SK-N-SH (cell line): ENCODE measurements at regions not wholly inside any gene's neighbourhood (a gene's known extent, or its start where the extent isn't known, plus 50 kb on each side); places are given as distances from the start of the nearest gene placed in this dataset.

Source experiments
- CTCF ChIA-PET: fragments of 300-600, 350-600 bp; formaldehyde crosslinking; extraction: SDS; loops from one replicate; lab custom pipeline; 2021; lab: Yijun Ruan, JAX
- POLR2A ChIA-PET: fragments of 350-600 bp; sonication (Branson Sonifier 250); formaldehyde crosslinking; extraction: SDS; loops from one replicate; lab custom pipeline; 2020; ENCODE audit warnings: antibody characterized with exemption, inconsistent platforms; lab: Yijun Ruan, JAX
- DNase-seq: peaks from one replicate; pipeline ENCODE4 v3.0.0; 2012
- H2AFZ ChIP-seq: fragments of 200-600 bp; sonication (generic); 2 replicates; pipeline ENCODE4 v1.8.1; 2016; ENCODE audit warnings: antibody characterized with exemption, mild to moderate bottlenecking, low read depth
- H3F3A ChIP-seq: fragments of 200-600 bp; sonication (generic); replicated peaks from 2 replicates; pipeline ENCODE3; 2016; ENCODE audit warnings: antibody characterized with exemption, mild to moderate bottlenecking; ENCODE audit not compliant: insufficient read depth
- H3K27ac ChIP-seq, 2 experiments: fragments of 200-500 bp in 1 of 2; fragments of 200-600 bp in 1 of 2; sonication (Bioruptor generic) in 1 of 2; sonication (generic), shearing (Covaris generic) in 1 of 2; 2 replicates each; pipeline versions ENCODE4 v1.5.1 to v1.6.1; 2014 to 2016; ENCODE audit warnings: low read depth in 2 of 2, inconsistent platforms in 1 of 2, low read length in 1 of 2, mild to moderate bottlenecking in 1 of 2, mixed read lengths in 1 of 2
- H3K27me3 ChIP-seq: fragments of 200-600 bp; sonication (generic), shearing (Covaris generic); 2 replicates; pipeline ENCODE4 v1.6.1; 2016; ENCODE audit warnings: mixed run types; ENCODE audit not compliant: insufficient read depth
- H3K36me3 ChIP-seq, 2 experiments: fragments of 200-500 bp in 1 of 2; fragments of 200-600 bp in 1 of 2; sonication (Bioruptor generic) in 1 of 2; sonication (generic) in 1 of 2; replicated peaks in 1 of 2; 2 replicates each; pipeline versions ENCODE3 to v1.5.1; 2014 to 2016; ENCODE audit warnings: low read length in 1 of 2, mild to moderate bottlenecking in 1 of 2; ENCODE audit not compliant: insufficient read depth in 2 of 2, control insufficient read depth in 1 of 2
- H3K4me1 ChIP-seq, 2 experiments: fragments of 200-500 bp in 1 of 2; fragments of 200-600 bp in 1 of 2; sonication (Bioruptor generic) in 1 of 2; sonication (generic), shearing (Covaris generic) in 1 of 2; 2 replicates each; pipeline versions ENCODE4 v1.5.1 to v1.6.1; 2014 to 2016; ENCODE audit warnings: low read depth in 1 of 2, low read length in 1 of 2, mixed run types in 1 of 2; ENCODE audit not compliant: insufficient read depth in 2 of 2, control insufficient read depth in 1 of 2
- H3K4me2 ChIP-seq: fragments of 200-600 bp; sonication (generic), shearing (Covaris generic); 2 replicates; pipeline ENCODE4 v1.6.1; 2017; ENCODE audit warnings: mixed run types
- H3K4me3 ChIP-seq, 2 experiments: fragments of 200-500 bp in 1 of 2; fragments of 200-600 bp in 1 of 2; sonication (Bioruptor generic) in 1 of 2; sonication (generic), shearing (Covaris generic) in 1 of 2; 2 replicates each; pipeline versions ENCODE4 v1.5.1 to v1.8.1; 2014 to 2016; ENCODE audit warnings: low read depth in 2 of 2, inconsistent platforms in 1 of 2, low read length in 1 of 2, mild to moderate bottlenecking in 1 of 2, mixed read lengths in 1 of 2, moderate library complexity in 1 of 2
- H3K79me2 ChIP-seq: fragments of 200-600 bp; sonication (generic); 2 replicates; pipeline ENCODE4 v1.8.1; 2017; ENCODE audit warnings: mild to moderate bottlenecking; ENCODE audit not compliant: insufficient read depth
- H3K9ac ChIP-seq: fragments of 200-600 bp; sonication (generic); 2 replicates; pipeline ENCODE4 v1.6.1; 2017; ENCODE audit warnings: mixed run types
- H3K9me2 ChIP-seq: fragments of 200-600 bp; sonication (generic); 2 replicates; pipeline ENCODE4 v1.6.1; 2017; ENCODE audit warnings: mixed run types
- H3K9me3 ChIP-seq: fragments of 200-600 bp; sonication (generic); 2 replicates; pipeline ENCODE4 v1.6.1; 2017; ENCODE audit warnings: mixed run types, mild to moderate bottlenecking, moderate library complexity
- H4K20me1 ChIP-seq: fragments of 200-600 bp; sonication (generic); 2 replicates; pipeline ENCODE4 v1.6.1; 2017; ENCODE audit warnings: mild to moderate bottlenecking, mixed run types; ENCODE audit not compliant: insufficient read depth
- CTCF ChIP-seq: fragments of 200-600 bp; sonication (generic); IDR thresholded peaks from 2 replicates; pipeline ENCODE4 v1.6.1; 2017; ENCODE audit warnings: antibody characterized with exemption, mild to moderate bottlenecking, moderate library complexity
- EP300 ChIP-seq, 2 experiments: IDR thresholded peaks; 2 replicates each; pipeline versions ENCODE4 v1.4.0 to v1.6.1; 2012; ENCODE audit warnings: borderline replicate concordance in 1 of 2, low read depth in 1 of 2, low read length in 1 of 2
- FOSL2 ChIP-seq: IDR thresholded peaks from 2 replicates; pipeline ENCODE4 v1.4.0; 2012; ENCODE audit warnings: low read depth, mild to moderate bottlenecking, moderate library complexity, borderline replicate concordance
- FOXJ3 ChIP-seq: sonication (generic); formaldehyde crosslinking; IDR thresholded peaks from 2 replicates; pipeline ENCODE4 v1.5.1; 2020; ENCODE audit warnings: mild to moderate bottlenecking, missing genetic modification reagents
- FOXM1 ChIP-seq: IDR thresholded peaks from 2 replicates; pipeline ENCODE4 v1.4.0; 2012; ENCODE audit warnings: low read depth, mild to moderate bottlenecking
- GABPA ChIP-seq: IDR thresholded peaks from 2 replicates; pipeline ENCODE4 v1.4.0; 2012; ENCODE audit warnings: low read depth, mild to moderate bottlenecking
- MEF2A ChIP-seq: IDR thresholded peaks from 2 replicates; pipeline ENCODE4 v1.4.0; 2012; ENCODE audit warnings: low read depth, borderline replicate concordance
- NFIC ChIP-seq: IDR thresholded peaks from 2 replicates; pipeline ENCODE4 v1.4.0; 2012; ENCODE audit warnings: borderline replicate concordance
- NRF1 ChIP-seq: IDR thresholded peaks from 2 replicates; pipeline ENCODE4 v1.6.1; 2012; ENCODE audit warnings: low read depth, mild to moderate bottlenecking, low read length
- PBX3 ChIP-seq: IDR thresholded peaks from 2 replicates; pipeline ENCODE4; 2012
- RAD21 ChIP-seq: IDR thresholded peaks from 2 replicates; pipeline ENCODE4 v1.6.1; 2012; ENCODE audit warnings: mild to moderate bottlenecking, low read length
- SIN3A ChIP-seq: IDR thresholded peaks from 2 replicates; pipeline ENCODE4 v1.6.1; 2012; ENCODE audit warnings: low read depth, mild to moderate bottlenecking, low read length, moderate library complexity, borderline replicate concordance
- TAF1 ChIP-seq: IDR thresholded peaks from 2 replicates; pipeline ENCODE4 v1.6.1; 2012; ENCODE audit warnings: low read depth, mild to moderate bottlenecking, low read length, moderate library complexity, borderline replicate concordance
- TCF12 ChIP-seq: IDR thresholded peaks from 2 replicates; pipeline ENCODE4 v1.4.0; 2012
- TEAD4 ChIP-seq: IDR thresholded peaks from 2 replicates; pipeline ENCODE4 v1.4.0; 2012; ENCODE audit warnings: mild to moderate bottlenecking, borderline replicate concordance; ENCODE audit not compliant: insufficient read depth
- YY1 ChIP-seq: IDR thresholded peaks from 2 replicates; pipeline ENCODE4 v1.4.0; 2012; ENCODE audit warnings: low read depth, mild to moderate bottlenecking
- WGBS: methylation state at CpG from one replicate; pipeline ENCODE4 v1.1.6; 2017; ENCODE audit warnings: low lambda C conversion rate; 5-methylcytosine and 5-hydroxymethylcytosine counted together
- TF ChIP-seq, protein P1 (sequence below): IDR thresholded peaks from 2 replicates; pipeline ENCODE4 v1.4.0; 2012; ENCODE audit warnings: low read depth
- TF ChIP-seq, protein P2 (sequence below): fragments of 150-350 bp; IDR thresholded peaks from 2 replicates; pipeline ENCODE4 v1.6.1; 2016; ENCODE audit warnings: mild to moderate bottlenecking, low read depth, low read length
- TF ChIP-seq, protein P3 (sequence below): IDR thresholded peaks from 2 replicates; pipeline ENCODE4 v1.6.1; 2012; ENCODE audit warnings: mild to moderate bottlenecking, low read depth, low read length, moderate library complexity

DNA sequence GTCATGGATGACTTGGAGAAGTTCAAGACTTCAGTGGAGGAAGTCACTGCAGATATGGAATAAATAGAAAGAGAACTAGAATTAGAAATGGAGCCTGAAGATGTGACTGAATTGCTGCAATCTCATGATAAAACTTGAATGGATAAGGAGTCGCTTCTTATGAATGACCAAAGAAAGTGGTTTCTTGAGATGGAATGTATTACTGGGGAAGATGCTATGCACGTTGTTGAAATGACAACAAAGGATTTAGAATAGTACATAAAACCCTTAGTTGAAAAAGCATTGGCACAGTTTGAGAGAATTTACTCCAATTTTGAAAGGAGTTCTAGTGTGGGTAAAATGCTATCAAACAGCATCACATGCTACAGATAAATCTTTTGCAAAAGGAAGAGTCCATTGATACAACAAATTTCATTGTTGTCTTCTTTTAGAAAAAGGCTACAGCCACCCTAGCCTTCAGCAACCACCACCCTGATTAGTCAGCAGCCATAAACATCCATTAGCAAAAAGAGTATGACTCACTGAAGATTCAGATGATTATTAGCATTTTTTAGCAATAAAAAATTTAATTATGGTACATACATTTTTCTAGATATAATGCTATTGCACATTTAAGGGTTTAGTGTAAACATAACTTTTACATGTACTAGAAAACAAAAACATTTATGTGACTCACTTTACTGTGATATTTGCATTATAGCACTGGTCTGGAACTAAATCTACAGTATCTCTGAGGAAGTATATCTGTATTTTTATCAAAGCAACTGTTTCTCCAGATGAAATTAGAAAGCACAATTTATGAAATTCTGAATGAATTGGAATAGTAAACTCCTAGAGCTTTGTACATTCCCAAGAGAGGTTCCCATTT lies 110.5 kb upstream of the TACR1 start:
- WGBS = 45% methylated on average over 2 of the region's 2 CpGs
- Histone ChIP-seq H3F3A (no peaks in the 10 kb centered on the region), H2AFZ (no peak overlapping the region), H3K36me3 (no peaks in the 10 kb centered on the region), H3K9me3 (no peaks in the 10 kb centered on the region), H3K27ac (no peak overlapping the region), H3K4me1 (no peaks in the 10 kb centered on the region; a peak in 1 of 4 replicates), H3K9me2 (no peaks in the 10 kb centered on the region), H3K79me2 (no peaks in the 10 kb centered on the region), H3K4me3 (no peak overlapping the region), H3K9ac (no peak overlapping the region), H3K4me2 (no peak overlapping the region), H4K20me1 (no peaks in the 10 kb centered on the region), H3K27me3 (peaks cover 3% of the 10 kb centered on the region; the same call in 1 of the 2 replicates)
- no peak for DNase-seq
- POLR2A ChIA-PET = no interaction called here
- TF ChIP-seq SIN3A = no peak
- no peak for TF ChIP-seq FOXM1
- no peak for TF ChIP-seq CTCF
- peak; percentile 29; the same call in 1 of the 2 replicates for TF ChIP-seq FOSL2
- no peak for TF ChIP-seq MEF2A
- TF ChIP-seq EP300 (IDR thresholded peaks at IDR 0.05; ENCODE audit: borderline replicate concordance in 1 of 2, low read depth in 1 of 2, low read length in 1 of 2) = no peak
- CTCF ChIA-PET = no interaction called here

GRCh38 chr2:75303227-75303626 lies 103.9 kb upstream of the TACR1 start:
- TF ChIP-seq GABPA (no peak), PBX3 (no peak), RAD21 (no peak), TAF1 (no peak), NRF1 (no peak), YY1 (no peak), TCF12 (no peak), MEF2A (no peak), FOXJ3 (CRISPR knock-in tag) (no peak), NFIC (no peak), TEAD4 (no peak)
- TF ChIP-seq, protein P1, sequence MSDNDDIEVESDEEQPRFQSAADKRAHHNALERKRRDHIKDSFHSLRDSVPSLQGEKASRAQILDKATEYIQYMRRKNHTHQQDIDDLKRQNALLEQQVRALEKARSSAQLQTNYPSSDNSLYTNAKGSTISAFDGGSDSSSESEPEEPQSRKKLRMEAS = no peak
- TF ChIP-seq, protein P2, sequence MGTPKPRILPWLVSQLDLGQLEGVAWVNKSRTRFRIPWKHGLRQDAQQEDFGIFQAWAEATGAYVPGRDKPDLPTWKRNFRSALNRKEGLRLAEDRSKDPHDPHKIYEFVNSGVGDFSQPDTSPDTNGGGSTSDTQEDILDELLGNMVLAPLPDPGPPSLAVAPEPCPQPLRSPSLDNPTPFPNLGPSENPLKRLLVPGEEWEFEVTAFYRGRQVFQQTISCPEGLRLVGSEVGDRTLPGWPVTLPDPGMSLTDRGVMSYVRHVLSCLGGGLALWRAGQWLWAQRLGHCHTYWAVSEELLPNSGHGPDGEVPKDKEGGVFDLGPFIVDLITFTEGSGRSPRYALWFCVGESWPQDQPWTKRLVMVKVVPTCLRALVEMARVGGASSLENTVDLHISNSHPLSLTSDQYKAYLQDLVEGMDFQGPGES = no peak
- TF ChIP-seq, protein P3, sequence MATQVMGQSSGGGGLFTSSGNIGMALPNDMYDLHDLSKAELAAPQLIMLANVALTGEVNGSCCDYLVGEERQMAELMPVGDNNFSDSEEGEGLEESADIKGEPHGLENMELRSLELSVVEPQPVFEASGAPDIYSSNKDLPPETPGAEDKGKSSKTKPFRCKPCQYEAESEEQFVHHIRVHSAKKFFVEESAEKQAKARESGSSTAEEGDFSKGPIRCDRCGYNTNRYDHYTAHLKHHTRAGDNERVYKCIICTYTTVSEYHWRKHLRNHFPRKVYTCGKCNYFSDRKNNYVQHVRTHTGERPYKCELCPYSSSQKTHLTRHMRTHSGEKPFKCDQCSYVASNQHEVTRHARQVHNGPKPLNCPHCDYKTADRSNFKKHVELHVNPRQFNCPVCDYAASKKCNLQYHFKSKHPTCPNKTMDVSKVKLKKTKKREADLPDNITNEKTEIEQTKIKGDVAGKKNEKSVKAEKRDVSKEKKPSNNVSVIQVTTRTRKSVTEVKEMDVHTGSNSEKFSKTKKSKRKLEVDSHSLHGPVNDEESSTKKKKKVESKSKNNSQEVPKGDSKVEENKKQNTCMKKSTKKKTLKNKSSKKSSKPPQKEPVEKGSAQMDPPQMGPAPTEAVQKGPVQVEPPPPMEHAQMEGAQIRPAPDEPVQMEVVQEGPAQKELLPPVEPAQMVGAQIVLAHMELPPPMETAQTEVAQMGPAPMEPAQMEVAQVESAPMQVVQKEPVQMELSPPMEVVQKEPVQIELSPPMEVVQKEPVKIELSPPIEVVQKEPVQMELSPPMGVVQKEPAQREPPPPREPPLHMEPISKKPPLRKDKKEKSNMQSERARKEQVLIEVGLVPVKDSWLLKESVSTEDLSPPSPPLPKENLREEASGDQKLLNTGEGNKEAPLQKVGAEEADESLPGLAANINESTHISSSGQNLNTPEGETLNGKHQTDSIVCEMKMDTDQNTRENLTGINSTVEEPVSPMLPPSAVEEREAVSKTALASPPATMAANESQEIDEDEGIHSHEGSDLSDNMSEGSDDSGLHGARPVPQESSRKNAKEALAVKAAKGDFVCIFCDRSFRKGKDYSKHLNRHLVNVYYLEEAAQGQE = no peak
- Histone ChIP-seq H3F3A (no peaks in the 10 kb centered on the region), H3K9me2 (no peaks in the 10 kb centered on the region), H3K36me3 (no peaks in the 10 kb centered on the region), H3K27me3 (peaks cover 10% of the 10 kb centered on the region; the same call in 1 of the 2 replicates), H3K4me2 (no peak overlapping the region), H2AFZ (no peak overlapping the region), H3K9me3 (no peaks in the 10 kb centered on the region), H3K4me1 (no peaks in the 10 kb centered on the region), H3K27ac (no peak overlapping the region), H3K4me3 (no peak overlapping the region), H3K79me2 (no peaks in the 10 kb centered on the region), H3K9ac (no peak overlapping the region), H4K20me1 (no peaks in the 10 kb centered on the region)
- ChIA-PET CTCF (no interaction called here), POLR2A (no interaction called here)
- no peak for DNase-seq
- WGBS = 41% methylated on average over 1 of the region's 1 CpG
